OCI-LY7 (cell line): ENCODE measurements at regions not wholly inside any gene's neighbourhood (a gene's known extent, or its start where the extent isn't known, plus 50 kb on each side); places are given as distances from the start of the nearest gene placed in this dataset.

Experiments
- CTCF ChIP-seq: fragments of 200-600 bp; sonication (generic); conservative IDR thresholded peaks from 2 replicates; pipeline ENCODE4 v1.5.1; 2014; ENCODE audit warnings: mild to moderate bottlenecking, antibody characterized with exemption, low read length, moderate library complexity, mixed read lengths
- EZH2phosphoT487 ChIP-seq: fragments of 200-600 bp; sonication (generic); IDR thresholded peaks from 2 replicates; pipeline ENCODE4 v1.6.1; 2018; ENCODE audit warnings: low read depth, borderline replicate concordance, mild to moderate bottlenecking, mixed run types, antibody characterized with exemption, low read length, moderate library complexity, mixed read lengths

GRCh38 chr20:59102841-59103299 lies 60.3 kb upstream of the PRELID3B start:
- TF ChIP-seq CTCF (no peak), EZH2phosphoT487 (no peak)
